Left cardiac atrium (tissue), 4 donors: ENCODE measurements at regions not wholly inside any gene's neighbourhood (a gene's known extent, or its start where the extent isn't known, plus 50 kb on each side); places are given as distances from the start of the nearest gene placed in this dataset.

ENCODE experiments used
- ATAC-seq, 2 donors: fragments of 200-7000 bp; cut with Tn5 transposase; one replicate each; pipeline ENCODE4 v1.9.1; 2020; ENCODE audit warnings: mild to moderate bottlenecking in 2 of 2, moderate library complexity in 2 of 2
- DNase-seq: peaks from one replicate; pipeline ENCODE4 v3.0.0-alpha.2; 2020
- intact Hi-C, 2 donors: fragments of 100-400 bp; cut with DNase I; formaldehyde crosslinking; loops; one replicate each; pipeline versions ENCODE4 v1.14.1 to v1.15.1; 2022 to 2023
- donor health status: DM: no; HTN: yes; CAD: no.
- donor health status: DM: no; HTN: yes; CAD: no; lungs with severe emphysema.
- donor health status: DM: yes; HTN: yes; CAD: no.
- donor health status: Dilated cardiomyopathy.

DNA sequence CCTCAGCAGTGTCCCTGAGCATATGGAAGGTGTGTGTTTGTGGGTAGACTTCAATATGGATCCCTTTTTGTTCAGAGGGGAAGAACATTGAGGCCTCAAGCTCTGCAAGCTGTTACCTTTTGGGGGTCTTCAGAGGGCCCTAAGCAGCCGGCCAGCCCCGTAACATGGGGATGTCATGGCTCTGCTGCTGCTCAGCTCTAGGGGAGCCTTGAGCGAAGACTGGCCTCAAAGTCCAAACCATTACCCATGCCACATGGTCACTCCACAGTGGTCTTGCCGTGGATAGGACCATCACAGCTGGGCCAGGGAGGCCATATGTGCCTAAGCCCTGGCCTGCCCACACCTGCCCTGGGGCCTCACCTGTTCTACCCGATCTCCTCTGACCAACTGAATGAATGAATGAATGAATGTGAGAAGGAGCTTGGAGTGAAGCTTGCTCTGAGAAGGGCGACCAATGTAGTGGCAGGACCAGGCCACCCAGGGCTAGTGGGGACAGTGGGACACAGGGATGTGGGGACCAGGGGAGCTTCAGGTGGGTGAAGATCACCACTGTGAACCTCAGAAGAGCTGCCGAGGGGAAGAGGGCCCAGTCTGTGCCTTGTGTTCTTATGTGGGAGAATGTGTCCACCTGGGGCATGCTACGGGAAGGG, 754.6 kb downstream of the BRD1 start:
- DNase-seq (no peak), ATAC-seq (no peak)
- intact Hi-C loops: no loop called here

DNA sequence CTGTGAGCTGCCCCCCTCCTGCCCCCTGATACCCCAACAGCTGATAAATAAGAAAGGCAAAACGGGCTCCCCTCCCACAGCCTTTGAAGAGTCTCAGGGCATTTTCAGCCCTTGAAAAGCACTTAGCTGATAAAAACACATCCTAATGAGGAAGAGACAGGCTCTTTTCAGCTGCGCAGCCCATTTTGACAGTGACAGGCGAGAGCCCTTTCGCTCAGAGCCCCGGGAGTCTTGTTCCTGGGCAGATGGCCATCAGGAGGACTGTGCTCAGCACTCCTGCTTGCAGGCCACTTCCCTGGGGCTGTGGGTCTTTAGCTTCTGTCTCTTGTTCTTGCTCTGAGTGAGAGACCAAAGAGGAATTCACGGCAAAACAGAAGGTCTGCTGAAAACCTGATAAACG, 757.2 kb downstream of the BRD1 start:
- intact Hi-C loops: no loop called here
- ATAC-seq (no peak), DNase-seq (no peak)

DNA sequence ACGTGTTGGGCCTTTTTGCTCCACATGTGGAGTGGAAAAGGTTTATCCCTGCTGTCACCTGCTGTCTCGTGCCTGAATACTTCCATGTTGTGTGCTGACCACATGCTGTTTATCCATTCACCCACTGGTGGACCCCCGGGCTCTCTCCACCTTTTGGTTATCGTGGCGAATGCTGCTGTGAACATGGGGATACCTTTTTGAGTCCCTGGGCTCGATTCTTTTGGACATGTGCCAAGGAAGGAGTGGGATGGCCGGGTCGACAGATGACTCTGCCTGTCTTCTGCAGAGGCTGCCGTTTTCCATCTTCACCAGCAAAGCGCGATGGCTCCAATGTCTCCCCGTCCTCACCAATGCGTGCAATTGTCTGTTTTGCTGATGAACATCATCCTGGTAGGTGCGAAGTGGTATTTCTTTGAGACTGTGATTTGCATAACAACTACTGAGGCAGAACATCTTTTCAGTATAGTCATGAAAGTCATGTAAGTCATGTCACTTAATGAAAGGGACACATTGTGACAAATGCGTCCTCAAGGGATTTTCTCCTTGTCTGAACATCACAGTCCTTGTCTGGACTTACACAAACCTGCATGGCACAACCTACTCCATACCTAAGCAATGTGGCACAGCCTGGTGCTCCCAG, 758.7 kb downstream of the BRD1 start:
- ATAC-seq: no peak
- DNase-seq: no peak
- intact Hi-C loops: no loop called here

DNA sequence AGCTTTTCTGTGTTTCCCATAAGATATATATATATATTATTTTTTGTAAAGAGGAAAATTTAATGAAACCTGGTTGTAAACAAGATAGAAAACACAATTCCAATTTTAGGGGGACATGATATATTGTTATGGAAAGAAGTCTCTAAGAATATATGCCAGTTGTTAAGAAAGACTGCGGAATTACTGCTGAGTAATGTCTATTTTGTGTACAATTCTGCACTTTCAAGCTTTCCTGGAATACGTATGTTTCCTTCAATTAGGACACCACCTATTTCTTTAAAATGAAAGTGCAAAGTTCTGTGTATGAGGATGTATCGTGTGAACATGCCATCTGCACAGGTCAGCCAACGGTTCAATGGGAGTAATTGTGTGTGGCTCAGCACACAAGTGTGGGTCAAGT, 760.2 kb downstream of the BRD1 start:
- ATAC-seq: no peak
- intact Hi-C loops: no loop called here
- no peak for DNase-seq

DNA sequence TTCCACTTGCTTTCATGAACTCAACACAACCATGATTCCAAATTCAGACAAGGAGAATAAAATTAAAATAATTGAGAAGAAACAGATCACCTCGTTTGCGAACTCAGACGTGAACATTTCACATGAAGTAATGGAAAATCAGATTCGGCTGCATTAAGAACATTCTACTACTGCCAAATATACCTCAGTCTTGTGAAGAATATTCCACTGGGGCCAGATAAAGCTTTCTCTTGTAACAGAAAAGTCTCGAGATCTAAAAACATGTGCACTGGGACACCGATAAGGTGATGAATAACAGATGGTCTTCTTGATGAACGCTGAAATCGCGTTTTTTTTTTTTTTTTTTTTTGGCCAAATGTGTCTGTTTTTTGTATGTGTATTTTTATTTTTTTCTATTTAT, 761.1 kb downstream of the BRD1 start:
- ATAC-seq (no peak), DNase-seq (no peak)
- intact Hi-C loops: no loop called here

DNA sequence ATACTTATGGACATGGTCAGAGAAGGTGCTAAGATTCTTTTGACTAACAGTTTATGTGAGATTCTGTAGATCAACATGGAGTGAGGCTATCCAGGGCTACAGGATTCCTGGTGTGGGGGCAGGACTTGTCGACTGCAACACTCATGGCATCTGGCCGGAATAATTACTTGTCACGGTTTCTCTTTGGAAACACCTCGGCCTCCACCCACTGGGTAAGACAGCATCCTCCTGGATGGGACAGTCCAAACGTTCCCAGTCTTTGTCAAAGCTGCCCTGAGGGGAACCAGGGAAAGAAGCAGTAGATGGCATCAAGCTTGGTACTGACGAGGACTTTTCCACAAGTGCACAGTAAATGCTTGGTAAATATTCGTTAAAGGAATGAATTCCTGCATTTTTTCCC, 762.8 kb downstream of the BRD1 start:
- DNase-seq (no peak), ATAC-seq (no peak)
- intact Hi-C loops: no loop called here

DNA sequence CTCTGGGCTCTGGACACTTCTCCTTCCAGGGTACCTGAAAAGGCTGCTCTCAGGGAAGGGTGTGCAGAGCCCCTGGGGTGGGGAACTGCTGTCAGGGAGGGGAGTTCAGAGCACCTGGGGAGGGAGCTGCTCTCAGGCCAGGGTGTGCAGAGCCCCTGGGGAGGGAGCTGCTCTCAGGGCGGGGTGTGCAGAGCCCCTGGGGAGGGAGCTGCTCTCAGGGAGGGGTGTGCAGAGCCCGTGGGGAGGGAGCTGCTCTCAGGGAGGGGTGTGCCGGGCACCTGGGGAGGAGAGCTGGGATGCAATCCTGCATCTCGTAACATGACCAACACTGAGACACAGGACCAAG, 764.2 kb downstream of the BRD1 start:
- ATAC-seq (no peak), DNase-seq (no peak)
- intact Hi-C loops: no loop called here

DNA sequence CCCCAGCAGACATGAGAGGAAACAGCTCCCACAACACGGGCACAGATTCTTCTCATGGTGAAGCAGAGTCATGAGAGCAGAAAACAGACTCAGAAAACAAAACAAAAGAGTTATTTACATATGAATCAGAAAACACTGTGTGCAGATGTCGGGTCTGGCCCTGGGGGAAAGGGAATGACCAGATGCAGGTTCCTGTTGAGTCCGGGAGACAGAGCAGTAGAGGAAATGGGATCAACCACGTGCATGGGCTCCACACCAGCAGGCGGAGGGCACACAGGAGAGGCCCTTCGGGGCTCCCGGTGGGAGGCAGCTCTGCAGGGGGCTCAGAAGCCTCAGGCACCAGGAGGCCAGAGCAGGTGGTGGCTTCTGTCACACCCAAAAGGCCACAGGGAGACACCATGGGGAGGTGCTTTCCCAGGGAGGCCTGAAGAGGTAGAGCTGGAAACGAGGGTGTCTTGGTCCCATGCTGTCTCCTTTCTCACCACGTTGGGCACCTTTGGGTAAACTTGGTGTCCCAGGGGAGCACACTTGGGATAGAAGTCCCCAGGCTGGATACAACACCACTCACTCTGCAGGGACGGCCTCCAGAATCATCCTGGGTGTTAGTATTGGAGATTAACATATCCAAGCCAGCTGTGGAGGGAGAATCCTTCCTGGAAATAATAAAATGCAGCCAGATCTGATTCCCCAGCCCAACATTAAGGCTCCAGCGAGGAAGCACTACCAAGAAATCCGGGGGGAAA, 764.7 kb downstream of the BRD1 start:
- intact Hi-C loops: no loop called here

DNA sequence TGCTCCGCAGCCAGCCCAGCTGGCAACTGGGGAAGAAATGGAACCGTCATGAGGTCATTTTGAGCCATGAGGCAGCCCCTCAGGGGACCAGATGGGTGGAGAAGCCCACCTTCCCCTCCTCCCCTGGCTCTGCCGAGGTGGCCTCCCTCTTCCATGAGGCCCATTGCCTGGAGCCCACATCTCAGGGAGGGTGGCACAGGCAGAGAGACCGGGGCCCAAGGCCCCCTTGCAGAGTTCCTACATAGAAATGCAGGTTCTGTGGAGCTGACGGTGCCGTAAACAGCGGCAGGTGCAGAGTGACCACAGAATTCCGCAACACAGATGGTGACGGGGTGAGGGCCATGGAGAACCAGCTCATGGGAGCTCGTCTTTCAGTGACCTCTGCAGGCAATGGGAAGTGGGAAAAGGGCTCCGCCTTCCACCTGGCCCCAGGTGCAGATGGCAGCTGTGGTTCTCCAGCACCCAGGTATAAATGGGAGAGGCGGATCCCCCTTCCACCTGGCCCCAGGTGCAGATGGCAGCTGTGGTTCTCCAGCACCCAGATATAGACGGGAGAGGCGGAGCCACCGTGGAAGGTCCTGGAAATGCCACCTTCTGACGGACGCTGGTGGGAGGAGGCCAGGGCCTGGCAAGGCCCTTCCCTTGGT, 765.4 kb downstream of the BRD1 start:
- intact Hi-C loops: no loop called here
- ATAC-seq: no peak
- no peak for DNase-seq

More for the DNA sequence above, 764.7 kb downstream of the BRD1 start:
- DNase-seq: no peak
- ATAC-seq: no peak

DNA sequence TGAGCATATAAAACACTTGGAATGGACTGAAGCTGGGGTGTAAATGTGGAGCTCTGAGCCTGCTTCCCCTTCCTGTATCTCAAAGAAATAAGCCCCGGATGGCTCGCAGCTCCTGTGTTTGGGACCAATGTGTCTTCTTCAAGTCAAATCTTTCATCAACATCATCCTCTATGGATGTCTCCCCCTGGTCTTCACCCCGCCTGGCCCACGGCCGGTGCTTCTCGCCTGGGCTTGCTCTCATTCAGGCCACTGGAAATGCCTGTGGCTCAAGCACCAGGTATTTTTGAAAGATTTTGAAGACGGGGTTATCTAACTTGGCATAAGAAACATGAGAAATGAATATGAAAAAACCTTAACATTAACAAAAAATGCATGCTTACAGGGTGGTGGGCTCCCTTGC, 769.8 kb downstream of the BRD1 start:
- no peak for DNase-seq
- intact Hi-C loops: no loop called here
- no peak for ATAC-seq

DNA sequence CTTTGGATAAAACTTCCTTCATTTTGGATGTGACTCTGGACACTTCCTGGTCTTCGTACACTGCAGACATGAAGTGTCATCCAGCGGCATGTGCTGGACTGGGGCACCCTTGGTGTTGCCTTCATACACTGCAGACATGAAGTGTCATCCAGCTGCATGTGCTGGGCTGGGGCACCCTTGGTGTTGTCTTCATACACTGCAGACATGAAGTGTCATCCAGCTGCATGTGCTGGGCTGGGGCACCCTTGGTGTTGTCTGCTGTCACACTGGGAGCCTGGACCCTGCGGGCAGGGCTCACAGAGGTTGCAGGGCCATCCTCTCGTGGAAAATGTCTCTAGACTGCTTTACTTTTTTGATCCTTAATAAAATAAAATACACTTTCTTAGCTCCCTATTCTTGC, 771.4 kb downstream of the BRD1 start:
- DNase-seq: no peak
- intact Hi-C loops: no loop called here
- no peak for ATAC-seq

DNA sequence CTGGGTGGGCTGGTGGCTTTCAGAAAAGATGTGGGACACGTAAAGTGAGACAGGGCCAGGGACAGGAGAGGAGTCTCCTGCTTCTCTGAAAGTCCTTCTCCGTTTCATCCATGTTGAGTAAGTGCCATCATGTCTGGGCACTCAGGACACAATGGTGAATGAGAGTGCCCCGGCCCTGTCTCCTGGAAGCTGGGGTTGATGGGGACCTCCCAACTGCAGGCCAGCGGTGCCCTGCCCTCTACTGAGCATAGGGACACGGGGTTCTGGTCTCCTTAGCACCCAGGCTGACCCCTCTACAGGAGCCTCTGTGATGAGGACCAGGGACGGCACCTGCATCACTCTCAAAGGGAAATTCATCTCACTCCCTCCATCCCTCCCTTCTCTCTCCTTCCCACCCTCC, 772.3 kb downstream of the BRD1 start:
- ATAC-seq: no peak
- intact Hi-C loops: no loop called here
- no peak for DNase-seq

DNA sequence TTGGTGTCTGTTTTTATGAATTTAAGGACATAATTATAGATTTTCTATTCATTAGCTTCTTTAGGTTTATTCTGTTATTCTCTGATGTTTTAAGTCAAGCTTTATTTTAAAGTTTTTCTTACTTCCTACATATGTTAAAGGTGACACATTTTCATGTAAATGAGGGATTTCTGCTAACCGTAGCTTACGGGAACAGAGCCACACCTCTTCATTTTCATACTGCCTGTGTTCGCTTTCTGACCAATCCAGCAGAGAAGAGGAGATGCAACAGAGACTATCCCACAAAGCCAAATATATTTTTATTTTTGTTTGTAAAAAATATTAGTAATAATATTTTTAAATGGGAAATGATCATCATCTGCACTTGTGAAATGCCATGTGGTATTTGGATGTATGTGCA, 774.1 kb downstream of the BRD1 start:
- ATAC-seq (no peak), DNase-seq (no peak)
- intact Hi-C loops: no loop called here

DNA sequence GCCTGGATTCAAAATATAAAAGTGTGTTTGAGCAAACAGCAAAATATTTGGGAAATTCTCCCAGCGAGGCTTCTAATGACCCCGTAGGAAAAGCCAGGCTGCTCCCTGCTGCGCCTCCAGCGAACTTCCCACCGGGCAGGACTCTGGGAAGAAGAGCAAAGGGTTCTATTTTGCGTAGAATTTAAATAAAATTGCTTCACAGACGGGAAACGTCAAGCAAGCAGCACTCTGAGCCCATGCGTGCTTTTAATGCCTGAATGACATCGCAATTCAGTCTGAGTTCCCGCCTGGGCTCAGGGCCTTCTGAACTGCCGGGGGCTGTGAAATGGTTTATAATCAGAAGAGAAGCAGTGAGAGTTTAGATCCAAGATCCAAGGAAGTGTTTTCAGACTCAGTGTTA, 775.1 kb downstream of the BRD1 start:
- intact Hi-C loops: no loop called here
- no peak for DNase-seq
- no peak for ATAC-seq

DNA sequence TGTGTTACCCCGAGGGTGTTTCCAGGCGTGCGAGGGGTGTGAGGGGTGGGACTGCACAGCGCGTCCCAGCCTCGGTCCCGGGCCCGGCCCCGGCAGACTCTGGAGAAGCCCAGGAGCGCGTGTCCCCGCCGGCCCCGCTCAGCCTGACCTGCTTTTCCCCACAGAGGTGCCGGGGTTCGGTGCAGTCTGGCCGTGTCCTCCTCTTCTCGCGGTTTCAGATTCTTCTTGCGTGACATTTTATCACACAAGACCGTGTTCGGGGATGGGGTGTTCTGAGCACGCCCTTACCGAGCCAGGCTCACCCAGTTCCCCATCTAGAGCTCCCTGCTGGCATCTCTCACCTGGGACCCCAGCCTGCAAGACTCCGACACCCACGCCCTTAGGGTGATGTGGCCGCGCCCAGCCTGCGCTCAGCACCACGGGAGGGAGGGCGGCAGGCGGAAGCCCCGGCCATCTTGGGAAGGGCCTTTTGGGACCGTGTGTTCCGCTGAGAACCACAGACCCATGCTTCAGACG, 775.6 kb downstream of the BRD1 start:
- intact Hi-C loops: no loop called here
- ATAC-seq: peak in 1 of 2 donors; percentile 70
- DNase-seq: no peak

DNA sequence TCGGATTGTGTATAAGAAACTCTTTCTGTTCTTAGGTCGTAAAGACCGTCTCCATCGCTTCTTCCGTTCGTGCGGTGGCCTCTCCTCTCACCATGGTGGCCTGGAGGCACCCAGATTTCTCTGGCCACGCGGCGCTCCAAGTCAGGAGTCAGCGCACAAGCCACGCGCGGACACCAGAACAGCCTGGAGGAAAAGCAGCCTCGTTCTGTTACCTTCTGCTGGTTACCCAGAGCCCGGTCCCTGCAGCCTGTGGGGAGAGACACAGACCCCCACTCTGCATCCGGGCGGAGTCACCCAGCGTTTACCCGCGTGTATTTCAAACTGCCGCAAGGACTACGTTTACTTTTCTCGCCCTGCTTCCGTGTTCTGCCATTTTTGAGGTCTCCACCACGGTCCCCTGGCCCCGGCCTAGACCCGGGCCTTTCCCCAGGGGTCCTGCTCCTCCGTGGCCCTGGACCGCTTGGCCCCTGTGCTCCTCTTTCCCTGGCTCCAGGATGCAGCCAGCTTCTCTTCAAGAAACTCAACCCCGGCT, 776.1 kb downstream of the BRD1 start:
- DNase-seq: no peak
- ATAC-seq: no peak
- intact Hi-C loops: no loop called here

DNA sequence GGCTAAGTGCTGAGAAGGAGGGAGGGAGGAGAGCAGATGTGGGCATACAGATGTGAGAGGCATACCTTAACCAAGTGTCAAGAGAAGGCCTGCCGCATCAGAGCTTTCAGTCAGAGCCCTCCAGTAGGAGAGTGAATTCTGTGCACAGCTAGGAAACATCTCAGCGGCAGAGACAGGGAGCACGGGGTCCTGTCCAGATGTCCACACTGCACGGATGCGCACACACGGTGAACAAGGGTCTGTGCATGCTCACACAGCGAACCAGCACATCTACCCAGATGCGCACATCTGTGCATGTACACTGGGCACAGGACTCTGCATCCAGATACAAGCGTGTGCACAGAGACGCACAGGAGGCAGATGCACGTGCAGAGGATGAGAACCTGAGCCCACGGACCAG, 778.0 kb downstream of the BRD1 start:
- intact Hi-C loops: no loop called here
- ATAC-seq (no peak), DNase-seq (no peak)

DNA sequence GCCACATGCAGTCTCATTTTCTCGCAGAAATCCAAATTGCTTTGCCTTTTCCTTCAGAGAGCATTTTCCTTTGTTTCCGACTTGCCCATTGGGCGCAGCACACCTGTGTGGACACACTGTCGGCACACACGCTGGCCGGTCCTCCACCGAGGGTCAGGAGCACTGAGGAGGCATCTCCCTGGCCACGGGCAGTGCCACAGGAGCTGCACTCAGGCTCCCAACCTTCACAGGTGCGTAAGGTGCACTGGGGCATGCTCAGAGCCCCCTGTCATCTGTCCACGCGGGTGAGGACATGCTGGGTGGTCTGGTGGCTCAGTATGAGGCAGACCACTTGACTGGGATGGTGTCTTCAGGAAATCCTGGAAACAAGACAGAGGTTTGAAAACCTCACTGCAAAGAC, 779.1 kb downstream of the BRD1 start:
- intact Hi-C loops: no loop called here
- DNase-seq (no peak), ATAC-seq (no peak)

DNA sequence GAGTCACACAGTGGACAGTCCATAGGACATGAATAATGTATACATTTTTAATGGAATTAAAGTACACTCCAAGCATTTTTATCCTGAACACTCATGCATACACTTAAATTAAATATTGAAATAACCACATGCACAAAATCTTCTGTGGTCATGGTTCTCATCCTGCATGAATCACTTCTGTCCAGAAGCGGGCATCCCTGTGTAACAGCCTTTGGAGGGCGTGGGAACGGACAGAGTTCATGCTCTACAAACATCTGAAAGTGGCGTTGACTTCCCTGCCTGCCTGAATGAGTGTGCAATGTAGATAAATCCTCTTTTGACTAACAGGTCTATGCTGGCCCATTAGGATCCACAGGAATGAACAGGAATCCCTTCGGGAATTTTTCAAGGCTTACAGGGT, 780.2 kb downstream of the BRD1 start:
- ATAC-seq: no peak
- intact Hi-C loops: loop anchor here (2.0 kb wide), 1 partner anchor 257 kb away; no protein-coding TSS in a partner anchor
- no peak for DNase-seq
